Right cardiac atrium (tissue), 5 donors: ENCODE measurements at regions not wholly inside any gene's neighbourhood (a gene's known extent, or its start where the extent isn't known, plus 50 kb on each side); places are given as distances from the start of the nearest gene placed in this dataset.
A peak's percentile ranks its signal among the peaks of the same experiment; 100 is the strongest.

Experiments
- ATAC-seq, 2 donors: fragments of 200-7000 bp; cut with Tn5 transposase; one replicate each; pipeline versions ENCODE4 v1.8.0 to v1.9.1; 2020; ENCODE audit warnings: moderate library complexity in 2 of 2, mild to moderate bottlenecking in 1 of 2
- DNase-seq, 3 donors: peaks; one replicate each; pipeline ENCODE4 v3.0.0-alpha.2; 2020
- H3K27ac ChIP-seq: one replicate; pipeline ENCODE4 v1.5.1; 2013; ENCODE audit warnings: mild to moderate bottlenecking, low read length, control low read depth, moderate library complexity
- H3K27me3 ChIP-seq: one replicate; pipeline ENCODE4 v1.6.1; 2013; ENCODE audit not compliant: control insufficient read depth, insufficient read depth
- H3K4me1 ChIP-seq: one replicate; pipeline ENCODE4 v1.6.1; 2013; ENCODE audit warnings: low read length; ENCODE audit not compliant: control insufficient read depth, insufficient read depth
- H3K4me3 ChIP-seq: one replicate; pipeline ENCODE4 v1.5.1; 2013; ENCODE audit warnings: low read length, control low read depth
- H3K9me3 ChIP-seq: one replicate; pipeline ENCODE4 v1.6.1; 2013; ENCODE audit warnings: low read length; ENCODE audit not compliant: control insufficient read depth
- WGBS: extraction: QIAGEN DNeasy Blood & Tissue Kit; methylation state at CpG from one replicate; pipeline ENCODE4 v1.1.7; 2013; 5-methylcytosine and 5-hydroxymethylcytosine counted together
- intact Hi-C, 4 donors: fragments of 100-400 bp; cut with DNase I; formaldehyde crosslinking; loops; one replicate each; pipeline versions ENCODE4 v1.11.0 to v1.14.0; 2022 to 2023
- donor health status: healthy with polysubstance abuse.
- donor health status: DM: no; HTN: yes; CAD: no.
- donor health status: DM: no; HTN: no; CAD: no.
- donor health status: DM: no; HTN: yes; CAD: no; lungs with severe emphysema.
- donor health status: DM: yes; HTN: yes; CAD: no.

GRCh38 chrY:12593532-12594216, 107.4 kb upstream of the USP9Y start:
- Histone ChIP-seq H3K4me1 (no peaks in the 10 kb centered on the region), H3K27ac (no peak overlapping the region), H3K4me3 (no peak overlapping the region), H3K27me3 (no peaks in the 10 kb centered on the region), H3K9me3 (no peaks in the 10 kb centered on the region)
- 71% methylated on average over 5 of the region's 5 CpGs for WGBS
- DNase-seq: no peak
- no peak for ATAC-seq
- intact Hi-C loops: no loop called here

- intact Hi-C loops: no loop called here
- no peak for DNase-seq
- no peaks in the 10 kb centered on the region for H3K27me3 ChIP-seq
- WGBS: 71% methylated on average over 5 of the region's 5 CpGs
- no peak for ATAC-seq
- H3K27ac ChIP-seq: no peak overlapping the region
- H3K9me3 ChIP-seq: no peaks in the 10 kb centered on the region
- no peaks in the 10 kb centered on the region for H3K4me1 ChIP-seq
- H3K4me3 ChIP-seq: no peak overlapping the region
Observed at GRCh38 chrY:12598783-12599182, 102.2 kb upstream of the USP9Y start.

DNA sequence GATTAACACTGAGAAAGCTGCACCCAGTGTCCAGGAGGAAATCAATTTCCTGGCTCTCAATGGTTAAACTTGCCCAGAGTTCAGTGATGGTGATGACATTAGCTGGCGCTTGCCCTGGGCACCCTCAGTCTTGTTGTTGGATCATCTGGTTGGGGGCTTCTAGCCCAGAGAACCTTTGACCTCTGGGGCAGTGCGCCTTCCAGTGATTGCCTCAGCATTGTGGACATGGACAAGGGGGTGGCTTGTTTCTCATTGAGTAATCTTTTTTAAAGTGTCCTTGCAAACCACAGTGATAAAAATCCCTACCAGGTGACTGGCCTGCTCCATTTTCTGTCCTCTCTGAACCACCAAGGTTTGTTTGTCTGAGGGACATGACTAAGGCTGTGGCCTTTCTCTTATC, 95.6 kb upstream of the USP9Y start:
- H3K27me3 ChIP-seq: no peaks in the 10 kb centered on the region
- ATAC-seq: no peak
- no peak overlapping the region for H3K27ac ChIP-seq
- DNase-seq: no peak
- no peak overlapping the region for H3K4me3 ChIP-seq
- 79% methylated on average over 2 of the region's 2 CpGs for WGBS
- no peaks in the 10 kb centered on the region for H3K4me1 ChIP-seq
- intact Hi-C loops: no loop called here
- no peaks in the 10 kb centered on the region for H3K9me3 ChIP-seq

DNA sequence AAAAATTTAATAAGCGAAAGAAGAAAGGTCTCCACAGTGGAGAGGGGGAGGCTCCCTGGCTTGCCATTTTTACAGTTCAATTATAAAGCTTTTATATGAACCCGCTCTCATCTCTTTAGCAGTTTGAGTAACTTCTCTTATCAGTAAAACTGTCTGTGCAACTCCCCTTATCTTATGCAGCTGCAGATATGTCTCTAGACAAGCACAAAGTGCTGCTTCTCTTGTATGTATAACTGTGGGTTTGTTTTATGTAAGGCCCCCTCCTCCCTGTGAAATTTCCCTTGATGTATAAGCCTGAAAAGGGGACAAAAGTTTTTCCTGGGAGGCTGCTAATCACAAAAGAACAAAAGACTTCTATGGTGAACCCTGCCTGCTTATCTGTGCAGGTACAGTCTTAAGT, 90.2 kb upstream of the USP9Y start:
- H3K9me3 ChIP-seq: no peaks in the 10 kb centered on the region
- 68% methylated on average over 2 of the region's 2 CpGs for WGBS

GRCh38 chrY:12615733-12616446, 85.1 kb upstream of the USP9Y start:
- intact Hi-C loops: no loop called here
- Histone ChIP-seq H3K27me3 (no peaks in the 10 kb centered on the region), H3K9me3 (no peaks in the 10 kb centered on the region), H3K4me1 (no peaks in the 10 kb centered on the region), H3K27ac (no peak overlapping the region), H3K4me3 (no peak overlapping the region)
- DNase-seq (no peak), ATAC-seq (no peak)

More for the DNA sequence above, 90.2 kb upstream of the USP9Y start:
- Histone ChIP-seq H3K4me1 (no peaks in the 10 kb centered on the region), H3K4me3 (no peak overlapping the region), H3K27me3 (no peaks in the 10 kb centered on the region), H3K27ac (no peak overlapping the region)
- intact Hi-C loops: no loop called here
- ATAC-seq: no peak
- DNase-seq: no peak

GRCh38 chrY:12621454-12622081, 79.5 kb upstream of the USP9Y start:
- WGBS: 44% methylated on average over 16 of the region's 16 CpGs
- Histone ChIP-seq H3K4me3 (no peak overlapping the region), H3K27ac (no peak overlapping the region), H3K4me1 (no peaks in the 10 kb centered on the region), H3K9me3 (no peaks in the 10 kb centered on the region), H3K27me3 (no peaks in the 10 kb centered on the region)
- intact Hi-C loops: no loop called here
- ATAC-seq (peak in 1 of 2 donors; percentile 60), DNase-seq (peak in 1 of 3 donors; percentile 38)

- no peak for ATAC-seq
- 32% methylated on average over 1 of the region's 1 CpG for WGBS
- Histone ChIP-seq H3K4me3 (no peak overlapping the region), H3K4me1 (no peaks in the 10 kb centered on the region), H3K27ac (no peak overlapping the region), H3K27me3 (no peaks in the 10 kb centered on the region), H3K9me3 (no peaks in the 10 kb centered on the region)
- DNase-seq: no peak
- intact Hi-C loops: no loop called here
Observed at GRCh38 chrY:12623204-12623603, 77.8 kb upstream of the USP9Y start.

DNA sequence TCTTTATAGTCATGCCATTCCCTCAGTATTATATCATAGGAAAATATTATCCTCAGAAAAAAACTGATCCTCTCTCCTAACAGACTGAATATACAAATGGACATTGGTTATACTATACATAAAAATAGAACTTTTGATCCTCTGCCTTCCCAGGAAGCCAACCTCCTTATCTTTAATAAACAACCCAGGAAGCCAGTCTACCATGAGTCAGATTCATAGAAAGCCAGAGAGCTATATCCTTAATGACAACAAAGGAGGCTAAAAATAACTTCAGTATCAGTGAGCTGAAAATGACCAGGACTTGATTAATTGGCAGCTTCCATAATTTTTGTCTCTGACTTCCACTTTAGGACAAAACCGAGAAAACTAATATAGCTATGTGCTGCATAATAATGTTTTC, 58.0 kb upstream of the USP9Y start:
- intact Hi-C loops: no loop called here
- H3K27me3 ChIP-seq: no peaks in the 10 kb centered on the region
- 16% methylated on average over 1 of the region's 1 CpG for WGBS
- no peak for ATAC-seq
- no peak overlapping the region for H3K4me3 ChIP-seq
- no peaks in the 10 kb centered on the region for H3K9me3 ChIP-seq
- peaks cover 3% of the 10 kb centered on the region for H3K4me1 ChIP-seq
- no peak for DNase-seq
- H3K27ac ChIP-seq: no peak overlapping the region

DNA sequence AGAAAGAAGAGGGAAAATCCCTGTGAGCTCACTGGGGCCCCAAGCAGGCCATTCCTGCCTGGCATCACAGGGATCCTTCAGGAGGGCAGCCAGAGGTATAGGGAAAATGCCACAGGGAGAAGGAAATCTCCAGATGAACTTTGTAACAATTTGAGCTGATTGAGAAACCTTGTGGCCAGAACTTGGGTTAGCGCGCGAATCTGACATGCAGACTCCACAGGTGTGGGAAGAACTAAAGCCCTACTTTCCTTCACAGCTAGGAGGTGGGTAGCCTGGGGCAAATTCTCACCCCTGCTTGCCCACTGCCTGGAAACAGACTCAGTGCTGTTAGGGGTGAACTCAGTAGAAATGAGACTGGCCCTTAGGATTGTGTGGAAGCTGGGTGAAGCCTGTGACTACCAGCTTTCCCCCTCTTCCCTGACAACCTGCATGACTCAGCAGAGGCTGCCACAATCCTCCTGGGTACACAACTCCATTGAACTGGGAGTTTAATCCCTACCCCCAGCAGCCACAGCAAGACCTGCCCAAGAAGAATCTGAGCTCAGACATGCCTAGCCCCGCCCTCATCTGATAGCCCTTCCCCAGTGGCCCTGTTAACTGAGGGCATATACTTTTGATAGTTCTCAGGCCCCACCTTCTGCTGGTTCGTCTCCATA, 57.2 kb upstream of the USP9Y start:
- 73% methylated on average over 5 of the region's 5 CpGs for WGBS
- Histone ChIP-seq H3K4me1 (peaks cover 3% of the 10 kb centered on the region), H3K4me3 (no peak overlapping the region), H3K27me3 (no peaks in the 10 kb centered on the region), H3K27ac (no peak overlapping the region), H3K9me3 (no peaks in the 10 kb centered on the region)
- DNase-seq: no peak
- intact Hi-C loops: no loop called here
- ATAC-seq: no peak

DNA sequence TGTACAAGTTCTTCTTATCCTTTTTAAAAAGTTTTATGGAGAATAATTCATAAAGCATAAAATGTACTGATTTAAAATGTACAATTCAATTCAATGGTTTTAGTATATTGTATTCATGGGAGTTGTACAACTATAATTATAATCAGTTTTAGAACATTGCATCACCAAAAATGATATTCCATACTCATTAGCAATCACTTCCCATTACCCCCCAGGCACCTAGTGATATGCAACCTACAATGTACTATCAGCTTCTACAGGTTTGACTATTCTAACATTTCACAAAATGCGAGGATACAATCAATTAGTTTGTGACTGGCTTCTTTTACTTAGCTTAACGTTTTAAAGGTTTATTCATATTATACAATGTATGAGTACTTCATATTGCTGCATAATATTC, 49.9 kb upstream of the USP9Y start:
- intact Hi-C loops: no loop called here
- Histone ChIP-seq H3K27me3 (no peaks in the 10 kb centered on the region), H3K4me3 (no peak overlapping the region), H3K27ac (no peak overlapping the region), H3K4me1 (no peaks in the 10 kb centered on the region), H3K9me3 (no peaks in the 10 kb centered on the region)
- ATAC-seq (no peak), DNase-seq (no peak)
- 87% methylated on average over 2 of the region's 2 CpGs for WGBS
